Fibroblast of mammary gland (primary cell): ENCODE measurements at regions not wholly inside any gene's neighbourhood (a gene's known extent, or its start where the extent isn't known, plus 50 kb on each side); places are given as distances from the start of the nearest gene placed in this dataset.

ENCODE experiments used
- DNase-seq: peaks from one replicate; pipeline ENCODE4 v3.0.0-alpha.2; 2010; ENCODE audit warnings: low read depth
- H3K4me3 ChIP-seq: 2 replicates; pipeline ENCODE4 v1.5.1; 2011; ENCODE audit warnings: low read depth, mild to moderate bottlenecking, low read length, moderate library complexity; ENCODE audit not compliant: control insufficient read depth
- TF ChIP-seq, protein P1 (sequence below): conservative IDR thresholded peaks from 2 replicates; pipeline ENCODE4 v1.5.1; 2011; ENCODE audit warnings: low read depth, low read length, inconsistent platforms; ENCODE audit not compliant: control insufficient read depth, insufficient read depth

DNA sequence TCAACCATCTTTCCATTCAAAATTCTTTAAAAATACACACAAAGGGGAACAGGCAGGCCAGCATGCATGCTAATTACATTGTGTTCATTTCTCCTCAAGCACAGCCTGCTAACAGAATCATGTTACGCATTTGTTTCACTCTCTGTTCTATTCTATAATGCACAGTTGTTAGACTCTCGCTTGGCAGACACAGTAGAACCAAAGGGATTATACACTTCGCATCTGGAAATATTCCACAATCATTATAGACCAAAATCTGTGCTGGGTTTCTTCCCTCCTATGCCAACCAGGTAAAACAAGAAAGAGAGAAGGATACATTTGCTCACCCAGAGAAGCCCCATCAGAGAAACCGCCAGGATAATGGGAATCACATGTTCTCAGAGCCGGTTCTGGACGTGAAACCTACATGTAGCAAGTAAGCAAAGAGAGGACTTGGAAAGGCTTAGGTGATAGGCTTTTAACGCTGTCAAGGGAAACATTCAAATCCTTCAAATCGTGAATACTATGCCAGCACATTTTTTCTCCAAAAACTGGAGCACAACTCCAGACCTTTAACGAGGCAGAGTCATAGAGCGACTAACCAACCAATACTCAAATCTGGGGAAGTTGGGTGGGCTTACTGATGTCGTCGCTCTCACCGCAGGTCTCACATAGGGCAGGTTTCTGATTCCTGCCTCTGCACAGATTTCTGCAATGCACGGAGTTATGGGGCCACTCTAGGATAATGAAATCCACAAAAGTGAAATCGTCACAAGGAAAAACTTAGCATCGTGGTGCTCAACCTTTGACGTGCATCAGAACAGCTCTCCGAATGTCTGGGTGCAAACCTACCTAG, 380.5 kb upstream of the AUTS2 start:
- no peak for DNase-seq
- no peak overlapping the region for H3K4me3 ChIP-seq
- TF ChIP-seq, protein P1, sequence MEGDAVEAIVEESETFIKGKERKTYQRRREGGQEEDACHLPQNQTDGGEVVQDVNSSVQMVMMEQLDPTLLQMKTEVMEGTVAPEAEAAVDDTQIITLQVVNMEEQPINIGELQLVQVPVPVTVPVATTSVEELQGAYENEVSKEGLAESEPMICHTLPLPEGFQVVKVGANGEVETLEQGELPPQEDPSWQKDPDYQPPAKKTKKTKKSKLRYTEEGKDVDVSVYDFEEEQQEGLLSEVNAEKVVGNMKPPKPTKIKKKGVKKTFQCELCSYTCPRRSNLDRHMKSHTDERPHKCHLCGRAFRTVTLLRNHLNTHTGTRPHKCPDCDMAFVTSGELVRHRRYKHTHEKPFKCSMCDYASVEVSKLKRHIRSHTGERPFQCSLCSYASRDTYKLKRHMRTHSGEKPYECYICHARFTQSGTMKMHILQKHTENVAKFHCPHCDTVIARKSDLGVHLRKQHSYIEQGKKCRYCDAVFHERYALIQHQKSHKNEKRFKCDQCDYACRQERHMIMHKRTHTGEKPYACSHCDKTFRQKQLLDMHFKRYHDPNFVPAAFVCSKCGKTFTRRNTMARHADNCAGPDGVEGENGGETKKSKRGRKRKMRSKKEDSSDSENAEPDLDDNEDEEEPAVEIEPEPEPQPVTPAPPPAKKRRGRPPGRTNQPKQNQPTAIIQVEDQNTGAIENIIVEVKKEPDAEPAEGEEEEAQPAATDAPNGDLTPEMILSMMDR: no peak

- DNase-seq: no peak
- TF ChIP-seq, protein P1: no peak
- no peak overlapping the region for H3K4me3 ChIP-seq
These were observed 379.7 kb upstream of the AUTS2 start for GRCh38 chr7:69218576-69218975.

DNA sequence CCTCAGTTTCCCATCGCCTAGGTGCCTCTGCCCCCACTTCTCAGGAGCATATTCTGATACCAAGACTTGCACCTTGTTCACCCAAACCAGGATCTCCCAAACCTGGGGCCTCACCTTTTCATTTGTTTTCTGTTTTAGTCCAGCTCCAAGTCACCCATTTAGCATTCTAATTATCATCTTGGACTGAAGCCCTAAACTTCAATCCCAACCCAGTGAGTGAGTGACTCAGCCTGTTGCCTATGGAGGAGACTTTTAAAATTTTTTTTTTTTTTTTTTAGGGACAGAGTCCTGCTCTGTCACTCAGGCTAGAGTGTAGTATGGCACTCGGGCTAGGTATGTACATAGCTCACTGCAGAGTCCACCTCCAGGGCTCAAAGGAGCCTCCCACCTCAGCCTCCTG, 378.9 kb upstream of the AUTS2 start:
- DNase-seq: no peak
- TF ChIP-seq, protein P1: no peak
- H3K4me3 ChIP-seq: no peak overlapping the region

- H3K4me3 ChIP-seq: no peak overlapping the region
- TF ChIP-seq, protein P1: no peak
- no peak for DNase-seq
These were observed 372.9 kb upstream of the AUTS2 start for GRCh38 chr7:69225259-69225943.

DNA sequence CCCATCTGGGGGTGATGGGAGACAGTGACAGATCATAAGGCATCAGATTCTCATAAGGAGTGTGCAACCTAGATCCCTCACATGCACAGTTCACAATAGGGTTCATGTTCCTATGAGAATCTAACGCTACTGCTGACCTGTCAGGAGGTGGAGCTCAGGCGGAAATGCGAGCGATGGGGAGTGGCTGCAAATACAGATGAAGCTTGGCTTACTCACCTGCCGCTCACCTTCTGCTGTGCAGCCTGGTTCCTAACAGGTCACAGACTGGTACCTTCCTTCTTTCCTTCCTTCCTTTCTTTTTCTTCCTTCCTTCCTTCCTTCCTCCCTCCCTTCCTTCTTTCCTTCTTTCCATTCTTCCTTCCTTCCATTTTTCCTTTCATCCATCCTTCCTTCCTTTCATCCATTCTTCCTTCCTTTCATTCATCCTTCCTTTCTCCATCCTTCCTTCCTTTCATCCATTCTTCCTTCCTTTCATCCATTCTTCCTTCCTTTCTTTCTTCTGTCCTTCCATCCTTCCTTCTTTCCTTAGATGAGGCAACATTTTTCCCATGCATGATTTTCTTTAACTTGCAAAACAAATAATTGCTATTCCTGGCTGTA, 370.0 kb upstream of the AUTS2 start:
- no peak for DNase-seq

GRCh38 chr7:69232445-69233376, 365.6 kb upstream of the AUTS2 start:
- TF ChIP-seq, protein P1: no peak
- no peak for DNase-seq
- H3K4me3 ChIP-seq: no peak overlapping the region

More for the DNA sequence above, 370.0 kb upstream of the AUTS2 start:
- TF ChIP-seq, protein P1: no peak
- H3K4me3 ChIP-seq: no peak overlapping the region
